ENCODE measurements at regions not wholly inside any gene's neighbourhood (a gene's known extent, or its start where the extent isn't known, plus 50 kb on each side); places are given as distances from the start of the nearest gene placed in this dataset.

GRCh38 chr3:188948997-188949389 lies 222.8 kb upstream of the TPRG1 start:
- Mint-ChIP-seq H3K9me3 (no peaks in the 10 kb centered on the region), H3K36me3 (peaks cover 4 to 10% of the 10 kb centered on the region in 2 donors)
- DNase-seq, result peak; percentile 91 to 97 (median 95)

GRCh38 chr3:188949456-188949855 lies 222.3 kb upstream of the TPRG1 start:
- no peaks in the 10 kb centered on the region for H3K9me3 ChIP-seq (replicated peaks in 1 of 2; ENCODE audit: control insufficient read depth in 1 of 2, insufficient read depth in 1 of 2, low read length in 2 of 2)
- H3K9ac ChIP-seq (ENCODE audit: insufficient read depth, low read length, poor library complexity, severe bottlenecking), result peak overlapping the region; percentile 85
- Mint-ChIP-seq H3K9me3 (no peaks in the 10 kb centered on the region), H3K36me3 (peaks cover 4 to 8% of the 10 kb centered on the region in 2 donors), H3K4me1 (peaks cover 92% of the 10 kb centered on the region), H3K27ac (peak overlapping the region; percentile 98 to 100 (median 99)), H3K4me3 (peak overlapping the region in 1 of 2 donors; percentile 39), H3K27me3 (ENCODE audit: low read depth in 3 of 3) (peaks cover 0 to 2% (median 0%) of the 10 kb centered on the region in 3 donors)
- H3K79me2 ChIP-seq (ENCODE audit: insufficient read depth, low read length), result peaks cover 36% of the 10 kb centered on the region
- peak overlapping the region; percentile 26 for H3K4me2 ChIP-seq (replicated peaks; ENCODE audit: extremely low read depth, low read length, poor library complexity, severe bottlenecking)
- H2AFZ ChIP-seq (ENCODE audit: insufficient read depth, low read depth, low read length, poor library complexity, severe bottlenecking), result no peak overlapping the region
- peak overlapping the region in 1 of 3 experiments; percentile 10 for H3K4me3 ChIP-seq (replicated peaks in 1 of 3; ENCODE audit: low read depth in 2 of 3, low read length in 3 of 3)
- H3K36me3 ChIP-seq (replicated peaks in 1 of 2; ENCODE audit: control insufficient read depth in 1 of 2, insufficient read depth in 2 of 2, low read length in 2 of 2), result no peaks in the 10 kb centered on the region
- intact Hi-C loops (cut with micrococcal nuclease), result loop anchor here (5.0 to 10.0 kb wide), 5 partner anchors 37 to 515 kb away; no protein-coding TSS in a partner anchor
- no peak for DNase-seq
- H3K4me1 ChIP-seq (ENCODE audit: control insufficient read depth in 1 of 2, insufficient read depth in 2 of 2, low read length in 2 of 2), result peaks cover 86 to 97% of the 10 kb centered on the region in 2 donors
- no peaks in the 10 kb centered on the region for H4K20me1 ChIP-seq (ENCODE audit: insufficient read depth, low read length)
- H3K27me3 ChIP-seq (ENCODE audit: control insufficient read depth in 2 of 2, insufficient read depth in 2 of 2, low read length in 2 of 2), result no peaks in the 10 kb centered on the region
- no peak for TF ChIP-seq CTCF (IDR thresholded peaks at IDR 0.05)
- 68% methylated on average over 2 of the region's 2 CpGs for WGBS (ENCODE audit: insufficient coverage)
- peak overlapping the region; percentile 97 to 98 for H3K27ac ChIP-seq (ENCODE audit: low read depth in 1 of 2, low read length in 2 of 2)

More at GRCh38 chr3:188948997-188949389, 222.8 kb upstream of the TPRG1 start:
- Mint-ChIP-seq H3K27me3 (ENCODE audit: low read depth in 3 of 3) (peaks cover 0 to 2% (median 0%) of the 10 kb centered on the region in 3 donors), H3K27ac (peak overlapping the region; percentile 98 to 100 (median 99)), H3K4me3 (peak overlapping the region; percentile 83 to 85), H3K4me1 (peaks cover 92% of the 10 kb centered on the region)
- H3K27ac ChIP-seq (ENCODE audit: low read depth in 1 of 2, low read length in 2 of 2), result peak overlapping the region; percentile 97 to 98
- TF ChIP-seq CTCF (IDR thresholded peaks at IDR 0.05), result no peak
- no peaks in the 10 kb centered on the region for H3K36me3 ChIP-seq (replicated peaks in 1 of 2; ENCODE audit: control insufficient read depth in 1 of 2, insufficient read depth in 2 of 2, low read length in 2 of 2)
- H4K20me1 ChIP-seq (ENCODE audit: insufficient read depth, low read length), result no peaks in the 10 kb centered on the region
- WGBS (ENCODE audit: insufficient coverage), result 13% methylated on average over 3 of the region's 4 CpGs
- no peaks in the 10 kb centered on the region for H3K27me3 ChIP-seq (ENCODE audit: control insufficient read depth in 2 of 2, insufficient read depth in 2 of 2, low read length in 2 of 2)
- H3K4me3 ChIP-seq (replicated peaks in 1 of 3; ENCODE audit: low read depth in 2 of 3, low read length in 3 of 3), result peak overlapping the region in 1 of 3 experiments; percentile 77
- no peak overlapping the region for H2AFZ ChIP-seq (ENCODE audit: insufficient read depth, low read depth, low read length, poor library complexity, severe bottlenecking)
- peak overlapping the region; percentile 85 for H3K9ac ChIP-seq (ENCODE audit: insufficient read depth, low read length, poor library complexity, severe bottlenecking)
- H3K4me2 ChIP-seq (replicated peaks; ENCODE audit: extremely low read depth, low read length, poor library complexity, severe bottlenecking), result peak overlapping the region; percentile 87
- peaks cover 88 to 97% of the 10 kb centered on the region in 2 donors for H3K4me1 ChIP-seq (ENCODE audit: control insufficient read depth in 1 of 2, insufficient read depth in 2 of 2, low read length in 2 of 2)
- H3K9me3 ChIP-seq (replicated peaks in 1 of 2; ENCODE audit: control insufficient read depth in 1 of 2, insufficient read depth in 1 of 2, low read length in 2 of 2), result no peaks in the 10 kb centered on the region
- H3K79me2 ChIP-seq (ENCODE audit: insufficient read depth, low read length), result peaks cover 40% of the 10 kb centered on the region
- intact Hi-C loops (cut with micrococcal nuclease), result loop anchor here (1.0 to 10.0 kb wide), 6 partner anchors 37 to 514 kb away; no protein-coding TSS in a partner anchor

Data from CD14-positive monocyte (primary cell).